Frontal cortex (tissue), 4 donors: ENCODE measurements at regions not wholly inside any gene's neighbourhood (a gene's known extent, or its start where the extent isn't known, plus 50 kb on each side); places are given as distances from the start of the nearest gene placed in this dataset. TPM values are rescaled to one million over a fixed set of nuclear protein-coding genes. Genes with fewer than 3 reads are reported as not detected.

Experiments used
- DNase-seq, 2 donors: peaks; one replicate each; pipeline ENCODE4 v3.0.0; 2012; ENCODE audit warnings: low spot score in 2 of 2
- FAIRE-seq: peaks from 2 replicates; lab custom pipeline; 2012; peaks lifted over from hg19 to GRCh38; lab: Jason Lieb, UNC
- small RNA-seq: library from RNA; depleted of rRNA; stranded (forward); fragments of <200 nt; gene quantifications from one replicate; pipeline ENCODE3, GENCODE V24; 2014
- donor health status: control.
- donor health status: control.
- donor health status: control.

GRCh38 chr4:119678761-119679160 lies 50.2 kb upstream of the PDE5A start:
- no peak for DNase-seq
- FAIRE-seq = no peak

Small RNAs in the stretch of these regions (small RNA-seq; reads per million reads assigned to genes)
- not detected for gene RF00019
